Calu3 (cell line): ENCODE measurements at regions not wholly inside any gene's neighbourhood (a gene's known extent, or its start where the extent isn't known, plus 50 kb on each side); places are given as distances from the start of the nearest gene placed in this dataset.

Experiments used
- BruUV-seq: library from RNA; stranded (reverse); fragments of 400-500 nt; replicated peaks from 2 replicates; lab custom pipeline; 2021; lab: Mats Ljungman, UMichigan
- CTCF ChIA-PET: fragments of 300-600 bp; sonication (Branson Sonifier 250); formaldehyde crosslinking; loops from one replicate; lab custom pipeline; 2022; ENCODE audit warnings: antibody characterized with exemption; lab: Charles Lee
- DNase-seq: peaks from one replicate; pipeline ENCODE4 v3.0.0; 2022
- H3K27ac Mint-ChIP-seq: one replicate; pipeline ENCODE4 v1.8.0; 2022; ENCODE audit warnings: mixed read lengths; ENCODE audit not compliant: unreplicated experiment
- H3K27me3 Mint-ChIP-seq: one replicate; pipeline ENCODE4 v1.8.0; 2022; ENCODE audit warnings: mixed read lengths; ENCODE audit not compliant: unreplicated experiment
- H3K36me3 Mint-ChIP-seq: one replicate; pipeline ENCODE4 v1.8.0; 2022; ENCODE audit warnings: mild to moderate bottlenecking, moderate library complexity, mixed read lengths; ENCODE audit not compliant: insufficient read depth, unreplicated experiment
- H3K4me1 Mint-ChIP-seq: one replicate; pipeline ENCODE4 v1.8.0; 2022; ENCODE audit warnings: mild to moderate bottlenecking, low read depth, mixed read lengths; ENCODE audit not compliant: unreplicated experiment
- H3K4me3 Mint-ChIP-seq: one replicate; pipeline ENCODE4 v1.8.0; 2022; ENCODE audit warnings: mild to moderate bottlenecking, low read depth, moderate library complexity, mixed read lengths; ENCODE audit not compliant: unreplicated experiment
- H3K9me3 Mint-ChIP-seq: one replicate; pipeline ENCODE4 v1.8.0; 2022; ENCODE audit warnings: low read depth, mixed read lengths; ENCODE audit not compliant: unreplicated experiment
- intact Hi-C: fragments of 100-400 bp; cut with micrococcal nuclease; formaldehyde crosslinking; loops from one replicate; pipeline ENCODE4 v1.10.0; 2022; ENCODE audit not compliant: unreplicated experiment
- TF ChIP-seq, protein P1 (sequence below): fragments of 200-600 bp; IDR thresholded peaks from one replicate; pipeline ENCODE4 v1.8.0; 2022; ENCODE audit warnings: antibody characterized with exemption; ENCODE audit not compliant: unreplicated experiment

DNA sequence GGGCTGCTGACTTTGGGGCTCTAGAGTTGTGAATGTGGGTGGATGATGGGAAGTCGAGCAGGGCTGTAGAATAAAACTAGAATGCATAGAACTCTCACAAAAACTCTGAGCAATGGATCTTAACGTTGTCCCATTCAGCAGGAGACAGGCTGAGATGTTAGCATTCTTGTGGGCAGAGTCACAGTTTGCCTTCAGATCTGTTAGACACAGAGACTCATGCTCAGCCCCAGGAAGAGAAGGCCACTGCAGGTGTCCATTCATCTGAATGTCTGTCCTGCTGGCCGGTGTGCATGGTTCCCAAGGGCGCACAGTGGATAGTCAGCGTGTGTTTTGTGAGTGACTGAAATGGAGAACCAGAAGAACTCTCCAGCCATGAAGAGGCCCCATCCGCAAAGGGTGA is 111.3 kb downstream of the TSN start:
- Mint-ChIP-seq H3K4me1 (no peaks in the 10 kb centered on the region), H3K27me3 (peaks cover 84% of the 10 kb centered on the region), H3K9me3 (no peaks in the 10 kb centered on the region), H3K4me3 (no peak overlapping the region), H3K27ac (no peak overlapping the region), H3K36me3 (no peaks in the 10 kb centered on the region)
- intact Hi-C loops, result no loop called here
- DNase-seq, result no peak
- no TSS peak for BruUV-seq
- TF ChIP-seq, protein P1, sequence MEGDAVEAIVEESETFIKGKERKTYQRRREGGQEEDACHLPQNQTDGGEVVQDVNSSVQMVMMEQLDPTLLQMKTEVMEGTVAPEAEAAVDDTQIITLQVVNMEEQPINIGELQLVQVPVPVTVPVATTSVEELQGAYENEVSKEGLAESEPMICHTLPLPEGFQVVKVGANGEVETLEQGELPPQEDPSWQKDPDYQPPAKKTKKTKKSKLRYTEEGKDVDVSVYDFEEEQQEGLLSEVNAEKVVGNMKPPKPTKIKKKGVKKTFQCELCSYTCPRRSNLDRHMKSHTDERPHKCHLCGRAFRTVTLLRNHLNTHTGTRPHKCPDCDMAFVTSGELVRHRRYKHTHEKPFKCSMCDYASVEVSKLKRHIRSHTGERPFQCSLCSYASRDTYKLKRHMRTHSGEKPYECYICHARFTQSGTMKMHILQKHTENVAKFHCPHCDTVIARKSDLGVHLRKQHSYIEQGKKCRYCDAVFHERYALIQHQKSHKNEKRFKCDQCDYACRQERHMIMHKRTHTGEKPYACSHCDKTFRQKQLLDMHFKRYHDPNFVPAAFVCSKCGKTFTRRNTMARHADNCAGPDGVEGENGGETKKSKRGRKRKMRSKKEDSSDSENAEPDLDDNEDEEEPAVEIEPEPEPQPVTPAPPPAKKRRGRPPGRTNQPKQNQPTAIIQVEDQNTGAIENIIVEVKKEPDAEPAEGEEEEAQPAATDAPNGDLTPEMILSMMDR, result no peak
- CTCF ChIA-PET, result no interaction called here

DNA sequence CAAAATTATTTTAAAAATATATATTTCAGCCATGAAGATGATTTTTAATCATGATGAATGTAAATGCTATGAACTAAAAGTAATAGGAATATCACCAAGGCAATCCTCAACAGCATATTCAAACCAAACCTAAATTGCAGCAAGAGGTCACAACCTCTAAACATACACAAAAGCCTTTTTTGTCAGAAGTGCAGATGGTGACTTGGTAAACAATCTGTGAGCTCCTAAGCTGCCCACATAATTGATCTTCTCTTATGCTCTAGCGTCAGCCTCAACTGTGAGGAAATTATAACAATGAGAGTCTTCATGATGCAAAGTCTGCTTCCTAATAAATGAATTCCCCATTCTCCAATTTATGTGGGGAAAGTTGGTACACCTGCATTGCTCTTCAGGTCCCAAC is 113.2 kb downstream of the TSN start:
- CTCF ChIA-PET, result no interaction called here
- no peaks in the 10 kb centered on the region for H3K4me1 Mint-ChIP-seq
- H3K36me3 Mint-ChIP-seq, result no peaks in the 10 kb centered on the region
- intact Hi-C loops, result no loop called here
- H3K4me3 Mint-ChIP-seq, result no peak overlapping the region
- TF ChIP-seq, protein P1, result no peak
- peaks cover 89% of the 10 kb centered on the region for H3K27me3 Mint-ChIP-seq
- no peak for DNase-seq
- no peaks in the 10 kb centered on the region for H3K9me3 Mint-ChIP-seq
- BruUV-seq, result no TSS peak
- no peak overlapping the region for H3K27ac Mint-ChIP-seq

DNA sequence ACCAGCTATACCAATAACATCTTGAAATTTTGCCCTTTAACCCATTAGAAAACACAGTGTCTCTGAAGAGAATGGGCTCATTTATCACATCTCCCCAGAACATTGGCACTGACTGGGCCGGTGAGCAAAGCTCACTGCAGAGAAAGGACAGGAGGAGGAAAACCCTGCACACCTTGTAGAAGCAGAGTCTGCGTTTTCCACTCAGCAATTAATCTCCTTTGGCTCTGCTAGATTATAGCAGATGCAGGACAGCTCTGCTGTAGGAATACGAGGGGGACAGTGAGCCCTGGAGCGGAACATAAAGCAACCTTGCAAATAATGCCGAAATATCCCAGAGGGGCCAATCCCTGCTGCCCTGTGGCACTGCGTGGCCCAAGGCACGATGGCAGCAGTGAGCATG is 113.9 kb downstream of the TSN start:
- no peak overlapping the region for H3K4me3 Mint-ChIP-seq
- H3K27ac Mint-ChIP-seq, result no peak overlapping the region
- TF ChIP-seq, protein P1, result no peak
- no TSS peak for BruUV-seq
- no peak for DNase-seq
- no peaks in the 10 kb centered on the region for H3K4me1 Mint-ChIP-seq
- H3K27me3 Mint-ChIP-seq, result peaks cover 89% of the 10 kb centered on the region
- no peaks in the 10 kb centered on the region for H3K9me3 Mint-ChIP-seq
- CTCF ChIA-PET, result no interaction called here
- H3K36me3 Mint-ChIP-seq, result no peaks in the 10 kb centered on the region
- intact Hi-C loops, result no loop called here

DNA sequence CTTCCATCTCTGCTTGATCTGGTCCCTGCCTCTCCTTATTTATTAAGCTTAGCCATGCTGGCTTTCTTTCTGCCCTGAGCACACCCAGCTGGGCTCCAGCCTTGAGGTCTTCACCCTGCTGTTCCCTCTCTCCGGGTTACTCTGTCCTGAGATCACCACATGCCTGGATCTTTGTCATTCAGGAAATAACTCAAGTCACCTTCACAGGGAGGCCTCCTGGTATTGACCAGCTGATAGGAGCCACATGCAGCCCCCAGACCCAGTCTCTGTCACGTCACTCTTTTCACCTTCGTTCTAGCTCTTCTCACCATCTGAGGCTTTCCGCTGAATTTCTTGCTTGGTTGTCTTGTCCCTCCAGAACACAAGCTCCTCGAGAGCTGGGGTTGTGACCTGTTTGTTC is 114.4 kb downstream of the TSN start:
- Mint-ChIP-seq H3K9me3 (no peaks in the 10 kb centered on the region), H3K4me1 (no peaks in the 10 kb centered on the region), H3K36me3 (no peaks in the 10 kb centered on the region), H3K4me3 (no peak overlapping the region), H3K27me3 (peaks cover 93% of the 10 kb centered on the region), H3K27ac (no peak overlapping the region)
- intact Hi-C loops, result no loop called here
- TF ChIP-seq, protein P1, result no peak
- CTCF ChIA-PET, result no interaction called here
- no peak for DNase-seq
- no TSS peak for BruUV-seq

DNA sequence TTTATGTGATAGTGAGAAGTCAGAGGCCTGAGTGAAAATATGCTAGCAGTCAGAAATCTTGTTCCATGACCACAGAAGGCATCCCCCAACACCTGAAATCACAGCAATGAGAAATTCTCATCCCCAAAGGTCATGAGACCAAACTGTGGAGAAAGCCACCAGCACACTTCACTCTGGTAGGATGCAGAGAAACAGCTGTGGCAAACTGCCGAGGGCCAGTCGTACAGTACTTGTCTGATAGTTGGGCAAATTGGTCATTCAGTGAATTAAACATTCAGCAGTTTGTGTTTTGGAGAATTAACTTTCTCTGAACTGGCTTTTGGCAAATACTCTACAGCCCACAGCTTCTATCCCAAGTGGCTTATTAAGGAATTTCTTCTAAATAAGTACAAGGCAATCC is 117.2 kb downstream of the TSN start:
- no peak for DNase-seq
- no peaks in the 10 kb centered on the region for H3K4me1 Mint-ChIP-seq
- no peak overlapping the region for H3K27ac Mint-ChIP-seq
- CTCF ChIA-PET, result no interaction called here
- no TSS peak for BruUV-seq
- TF ChIP-seq, protein P1, result no peak
- H3K36me3 Mint-ChIP-seq, result no peaks in the 10 kb centered on the region
- H3K4me3 Mint-ChIP-seq, result no peak overlapping the region
- intact Hi-C loops, result no loop called here
- H3K27me3 Mint-ChIP-seq, result peaks cover 87% of the 10 kb centered on the region
- H3K9me3 Mint-ChIP-seq, result no peaks in the 10 kb centered on the region
